ENCODE measurements at regions not wholly inside any gene's neighbourhood (a gene's known extent, or its start where the extent isn't known, plus 50 kb on each side); places are given as distances from the start of the nearest gene placed in this dataset.

GRCh38 chr12:18805516-18806248, 67.8 kb downstream of the CAPZA3 start:
- H3K27me3 ChIP-seq = no peaks in the 10 kb centered on the region
- intact Hi-C loops (cut with DNase I) = no loop called here
- no peaks in the 10 kb centered on the region for H3K9me3 ChIP-seq
- WGBS, 2 donors = 82 to 90% methylated on average over 10 of the region's 10 CpGs
- TF ChIP-seq EP300 (IDR thresholded peaks at IDR 0.05) (no peak), POLR2AphosphoS5 (IDR thresholded peaks at IDR 0.05) (no peak), POLR2A (IDR thresholded peaks at IDR 0.05) (no peak)
- H3K27ac ChIP-seq = no peak overlapping the region
- no peaks in the 10 kb centered on the region for H3K4me1 ChIP-seq
- no peak for DNase-seq
- H3K4me3 ChIP-seq = no peak overlapping the region
- H3K36me3 ChIP-seq = no peaks in the 10 kb centered on the region

- Histone ChIP-seq H3K4me1 (no peaks in the 10 kb centered on the region), H3K27ac (no peak overlapping the region), H3K4me3 (no peak overlapping the region), H3K27me3 (no peaks in the 10 kb centered on the region), H3K9me3 (no peaks in the 10 kb centered on the region), H3K36me3 (no peaks in the 10 kb centered on the region)
- 87 to 91% methylated on average over 3 of the region's 3 CpGs for WGBS, 2 donors
- intact Hi-C loops (cut with DNase I) = no loop called here
- DNase-seq = no peak
- TF ChIP-seq POLR2AphosphoS5 (IDR thresholded peaks at IDR 0.05) (no peak), CTCF (IDR thresholded peaks at IDR 0.05) (no peak), EP300 (IDR thresholded peaks at IDR 0.05) (no peak), POLR2A (IDR thresholded peaks at IDR 0.05) (no peak)
Observed at GRCh38 chr12:18807714-18808113, 69.8 kb downstream of the CAPZA3 start.

GRCh38 chr12:18808221-18808620, 70.3 kb downstream of the CAPZA3 start:
- H3K9me3 ChIP-seq = no peaks in the 10 kb centered on the region
- H3K27ac ChIP-seq = no peak overlapping the region
- H3K4me1 ChIP-seq = no peaks in the 10 kb centered on the region
- no peak for DNase-seq
- no peaks in the 10 kb centered on the region for H3K36me3 ChIP-seq
- intact Hi-C loops (cut with DNase I) = no loop called here
- H3K27me3 ChIP-seq = no peaks in the 10 kb centered on the region
- no peak overlapping the region for H3K4me3 ChIP-seq
- TF ChIP-seq POLR2A (IDR thresholded peaks at IDR 0.05) (no peak), CTCF (IDR thresholded peaks at IDR 0.05) (no peak), EP300 (IDR thresholded peaks at IDR 0.05) (no peak), POLR2AphosphoS5 (IDR thresholded peaks at IDR 0.05) (no peak)
- WGBS, 2 donors = 97 to 99% methylated on average over 2 of the region's 2 CpGs

- no peak for DNase-seq
- Histone ChIP-seq H3K4me3 (no peak overlapping the region), H3K36me3 (no peaks in the 10 kb centered on the region), H3K4me1 (no peaks in the 10 kb centered on the region), H3K27ac (no peak overlapping the region), H3K9me3 (no peaks in the 10 kb centered on the region), H3K27me3 (no peaks in the 10 kb centered on the region)
- WGBS, 2 donors = 86 to 87% methylated on average over 10 of the region's 10 CpGs
- no peak for TF ChIP-seq EP300 (IDR thresholded peaks at IDR 0.05)
- TF ChIP-seq POLR2AphosphoS5 (IDR thresholded peaks at IDR 0.05) = no peak
- no peak for TF ChIP-seq POLR2A (IDR thresholded peaks at IDR 0.05)
- TF ChIP-seq CTCF (IDR thresholded peaks at IDR 0.05) = no peak
- intact Hi-C loops (cut with DNase I) = no loop called here
Observed at GRCh38 chr12:18810537-18811253, 72.8 kb downstream of the CAPZA3 start.

- no peak for TF ChIP-seq CTCF (IDR thresholded peaks at IDR 0.05)
- 82 to 85% methylated on average over 3 of the region's 3 CpGs for WGBS, 2 donors
Observed at GRCh38 chr12:18811273-18811672, 73.4 kb downstream of the CAPZA3 start.

More at GRCh38 chr12:18811273-18811672, 73.4 kb downstream of the CAPZA3 start:
- no peaks in the 10 kb centered on the region for H3K36me3 ChIP-seq
- no peak overlapping the region for H3K27ac ChIP-seq
- no peaks in the 10 kb centered on the region for H3K9me3 ChIP-seq
- no peak overlapping the region for H3K4me3 ChIP-seq
- DNase-seq = no peak
- intact Hi-C loops (cut with DNase I) = no loop called here
- H3K4me1 ChIP-seq = no peaks in the 10 kb centered on the region
- no peaks in the 10 kb centered on the region for H3K27me3 ChIP-seq

Measured in sigmoid colon (tissue), 6 donors.